Left ventricle myocardium inferior (tissue), 1 donor: ENCODE measurements at regions not wholly inside any gene's neighbourhood (a gene's known extent, or its start where the extent isn't known, plus 50 kb on each side); places are given as distances from the start of the nearest gene placed in this dataset.
A peak's percentile ranks its signal among the peaks of the same experiment; 100 is the strongest.

Experiments
- DNase-seq: peaks from one replicate; pipeline ENCODE4 v3.0.0-alpha.2; 2020
- H3K27ac ChIP-seq: fragments of 200-600 bp; replicated peaks from 2 replicates; pipeline ENCODE4 v1.8.0; 2021
- H3K27me3 ChIP-seq: fragments of 200-600 bp; 2 replicates; pipeline ENCODE4 v1.8.0; 2021; ENCODE audit warnings: low read depth
- H3K36me3 ChIP-seq: fragments of 200-600 bp; 2 replicates; pipeline ENCODE4 v1.8.0; 2021
- H3K4me1 ChIP-seq: fragments of 200-600 bp; 2 replicates; pipeline ENCODE4 v1.8.0; 2021
- H3K4me3 ChIP-seq: fragments of 200-600 bp; 2 replicates; pipeline ENCODE4 v1.8.0; 2021; ENCODE audit warnings: mild to moderate bottlenecking, moderate library complexity
- H3K9me3 ChIP-seq: fragments of 200-600 bp; replicated peaks from 2 replicates; pipeline ENCODE4 v1.8.0; 2021
- intact Hi-C: fragments of 100-400 bp; cut with micrococcal nuclease; formaldehyde crosslinking; loops from one replicate; pipeline ENCODE4 v1.11.0; 2022
- TF ChIP-seq, protein P1 (sequence below): fragments of 200-600 bp; IDR thresholded peaks from 2 replicates; pipeline ENCODE4 v1.8.0; 2021; ENCODE audit warnings: antibody characterized with exemption, mild to moderate bottlenecking, borderline replicate concordance
- donor health status: DM: no; HTN: yes; CAD: no; lungs with severe emphysema.

- no peak overlapping the region for H3K4me3 ChIP-seq
- H3K27me3 ChIP-seq, result no peaks in the 10 kb centered on the region
- H3K4me1 ChIP-seq, result no peaks in the 10 kb centered on the region
- no peak for DNase-seq
- no peak overlapping the region for H3K27ac ChIP-seq
- intact Hi-C loops, result no loop called here
- TF ChIP-seq, protein P1, sequence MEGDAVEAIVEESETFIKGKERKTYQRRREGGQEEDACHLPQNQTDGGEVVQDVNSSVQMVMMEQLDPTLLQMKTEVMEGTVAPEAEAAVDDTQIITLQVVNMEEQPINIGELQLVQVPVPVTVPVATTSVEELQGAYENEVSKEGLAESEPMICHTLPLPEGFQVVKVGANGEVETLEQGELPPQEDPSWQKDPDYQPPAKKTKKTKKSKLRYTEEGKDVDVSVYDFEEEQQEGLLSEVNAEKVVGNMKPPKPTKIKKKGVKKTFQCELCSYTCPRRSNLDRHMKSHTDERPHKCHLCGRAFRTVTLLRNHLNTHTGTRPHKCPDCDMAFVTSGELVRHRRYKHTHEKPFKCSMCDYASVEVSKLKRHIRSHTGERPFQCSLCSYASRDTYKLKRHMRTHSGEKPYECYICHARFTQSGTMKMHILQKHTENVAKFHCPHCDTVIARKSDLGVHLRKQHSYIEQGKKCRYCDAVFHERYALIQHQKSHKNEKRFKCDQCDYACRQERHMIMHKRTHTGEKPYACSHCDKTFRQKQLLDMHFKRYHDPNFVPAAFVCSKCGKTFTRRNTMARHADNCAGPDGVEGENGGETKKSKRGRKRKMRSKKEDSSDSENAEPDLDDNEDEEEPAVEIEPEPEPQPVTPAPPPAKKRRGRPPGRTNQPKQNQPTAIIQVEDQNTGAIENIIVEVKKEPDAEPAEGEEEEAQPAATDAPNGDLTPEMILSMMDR, result no peak
- peaks cover 14% of the 10 kb centered on the region for H3K9me3 ChIP-seq
- no peaks in the 10 kb centered on the region for H3K36me3 ChIP-seq
Measured at GRCh38 chr5:26719803-26720202, 318.6 kb downstream of the CDH9 start.

DNA sequence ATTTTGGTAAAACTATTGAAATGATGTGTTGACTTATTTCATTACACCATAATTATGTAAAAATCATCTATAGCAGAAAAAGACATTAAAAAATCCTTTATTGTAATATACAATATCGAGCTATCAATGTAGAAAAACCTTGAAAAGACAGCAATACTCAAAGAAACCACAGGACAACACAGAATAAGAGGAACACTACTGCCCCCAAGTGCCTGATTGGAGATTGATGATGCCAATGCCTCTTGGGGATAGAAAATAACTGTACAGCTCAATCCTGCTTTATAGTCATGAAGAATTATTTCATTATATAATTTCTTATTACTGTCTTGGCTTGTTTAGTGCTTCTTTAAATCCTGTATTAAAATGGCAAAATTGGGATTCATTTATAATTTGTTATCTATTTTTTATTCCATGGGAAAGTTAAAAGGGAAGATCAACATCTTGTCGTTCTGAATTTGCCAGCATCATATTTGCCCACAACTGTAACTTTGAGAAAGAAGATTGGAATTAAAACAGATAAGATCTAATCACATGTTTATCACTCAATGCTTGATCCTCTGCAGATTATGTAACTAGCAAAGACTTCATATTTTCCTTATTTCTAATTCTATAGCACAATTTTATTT lies 337.5 kb downstream of the CDH9 start:
- intact Hi-C loops, result no loop called here
- no peak for DNase-seq

DNA sequence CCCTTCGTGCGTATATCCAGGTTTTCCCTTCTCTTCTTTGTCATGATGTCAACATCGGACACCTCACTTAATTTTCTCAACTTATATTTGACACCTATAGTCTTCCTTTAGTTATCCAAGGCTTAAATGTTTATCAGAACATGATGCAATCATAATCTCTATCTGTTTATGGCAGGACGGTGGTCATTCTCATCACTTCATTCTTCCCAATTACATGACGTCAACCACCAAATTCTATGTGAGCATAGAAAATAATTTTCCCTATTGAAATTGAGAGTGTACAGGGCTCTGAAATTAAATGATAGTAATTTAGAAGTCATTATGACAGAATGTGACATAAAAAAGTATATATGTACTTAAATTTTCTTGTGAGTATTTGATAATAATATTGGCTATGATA lies 345.4 kb downstream of the CDH9 start:
- DNase-seq, result no peak
- Histone ChIP-seq H3K27ac (no peak overlapping the region), H3K4me1 (no peaks in the 10 kb centered on the region), H3K9me3 (peaks cover 17% of the 10 kb centered on the region), H3K27me3 (no peaks in the 10 kb centered on the region), H3K36me3 (no peaks in the 10 kb centered on the region), H3K4me3 (no peak overlapping the region)
- intact Hi-C loops, result no loop called here
- TF ChIP-seq, protein P1, result no peak

More for the DNA sequence above, 337.5 kb downstream of the CDH9 start:
- no peaks in the 10 kb centered on the region for H3K36me3 ChIP-seq
- H3K4me3 ChIP-seq, result no peak overlapping the region
- TF ChIP-seq, protein P1, result peak; percentile 15
- no peaks in the 10 kb centered on the region for H3K27me3 ChIP-seq
- no peak overlapping the region for H3K27ac ChIP-seq
- peaks cover 17% of the 10 kb centered on the region for H3K9me3 ChIP-seq
- H3K4me1 ChIP-seq, result no peaks in the 10 kb centered on the region

DNA sequence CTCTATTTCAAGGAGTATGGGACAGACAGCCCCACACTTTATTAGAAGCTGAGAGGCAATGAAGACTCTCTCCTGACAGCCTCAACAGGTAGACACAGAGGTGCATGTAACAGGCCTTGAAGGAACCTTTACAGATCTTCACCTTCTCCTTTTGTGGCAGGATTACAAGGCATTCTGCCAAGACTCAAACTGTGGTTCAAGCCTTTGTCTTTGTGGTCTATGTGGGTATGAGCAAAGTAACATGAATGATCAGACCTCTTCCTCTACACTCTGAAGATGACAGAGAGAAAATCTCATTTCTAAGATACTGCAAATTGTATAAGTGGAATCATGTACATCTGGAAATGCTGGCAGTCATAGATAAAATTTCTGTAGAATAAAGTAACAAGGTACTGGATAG lies 346.9 kb downstream of the CDH9 start:
- H3K4me3 ChIP-seq, result no peak overlapping the region
- TF ChIP-seq, protein P1, result no peak
- no peak for DNase-seq
- peaks cover 8% of the 10 kb centered on the region for H3K9me3 ChIP-seq
- no peaks in the 10 kb centered on the region for H3K36me3 ChIP-seq
- no peak overlapping the region for H3K27ac ChIP-seq
- no peaks in the 10 kb centered on the region for H3K4me1 ChIP-seq
- intact Hi-C loops, result no loop called here
- H3K27me3 ChIP-seq, result no peaks in the 10 kb centered on the region

- DNase-seq, result no peak
- H3K4me3 ChIP-seq, result no peak overlapping the region
- no peaks in the 10 kb centered on the region for H3K4me1 ChIP-seq
- H3K9me3 ChIP-seq, result peaks cover 6% of the 10 kb centered on the region
- no peak overlapping the region for H3K27ac ChIP-seq
- TF ChIP-seq, protein P1, result no peak
- no peaks in the 10 kb centered on the region for H3K36me3 ChIP-seq
- intact Hi-C loops, result no loop called here
- no peaks in the 10 kb centered on the region for H3K27me3 ChIP-seq
Measured at GRCh38 chr5:26690511-26690910, 347.9 kb downstream of the CDH9 start.

DNA sequence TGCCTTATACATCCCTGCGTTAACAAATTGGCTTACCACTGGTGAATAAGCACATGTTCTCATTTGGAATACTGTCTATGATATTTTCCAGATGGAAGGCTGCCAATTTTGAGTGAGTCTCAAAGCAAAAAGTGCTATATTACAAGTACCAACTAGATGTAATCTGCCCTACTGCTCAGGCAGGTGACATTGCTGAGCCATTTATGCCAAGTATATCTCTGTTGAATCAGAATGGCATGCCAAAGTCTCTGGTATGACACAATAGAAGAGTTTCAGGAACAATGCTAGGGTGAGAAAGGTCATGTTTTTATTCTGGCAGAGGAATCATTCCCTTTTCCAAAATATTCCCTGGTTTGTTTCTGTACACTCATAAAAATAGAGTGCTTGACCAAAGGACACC lies 356.5 kb downstream of the CDH9 start:
- Histone ChIP-seq H3K27ac (no peak overlapping the region), H3K27me3 (no peaks in the 10 kb centered on the region), H3K4me3 (no peak overlapping the region), H3K9me3 (peaks cover 14% of the 10 kb centered on the region), H3K4me1 (no peaks in the 10 kb centered on the region), H3K36me3 (no peaks in the 10 kb centered on the region)
- TF ChIP-seq, protein P1, result no peak
- intact Hi-C loops, result no loop called here
- DNase-seq, result no peak
